H9 (cell line): ENCODE measurements at regions not wholly inside any gene's neighbourhood (a gene's known extent, or its start where the extent isn't known, plus 50 kb on each side); places are given as distances from the start of the nearest gene placed in this dataset.

Experiments used
- DNase-seq: peaks from one replicate; pipeline ENCODE4 v3.0.0-alpha.2; 2017
- H2AFZ ChIP-seq: one replicate; pipeline ENCODE4 v1.6.1; 2013; ENCODE audit warnings: mild to moderate bottlenecking, low read length, control low read depth, moderate library complexity
- H2AK5ac ChIP-seq: 2 replicates; pipeline ENCODE4 v1.6.1; 2013; ENCODE audit warnings: low read length, control low read depth, mixed read lengths; ENCODE audit not compliant: insufficient read length
- H2BK120ac ChIP-seq: one replicate; pipeline ENCODE4 v1.6.1; 2013; ENCODE audit warnings: low read depth, mild to moderate bottlenecking, low read length, control low read depth, inconsistent platforms; ENCODE audit not compliant: poor library complexity, severe bottlenecking
- H2BK12ac ChIP-seq: 2 replicates; pipeline ENCODE4 v1.6.1; 2013; ENCODE audit warnings: low read length, control low read depth, mixed read lengths, low read depth; ENCODE audit not compliant: insufficient read length
- H2BK15ac ChIP-seq: 2 replicates; pipeline ENCODE4 v1.6.1; 2013; ENCODE audit warnings: low read depth, low read length, control low read depth
- H2BK20ac ChIP-seq: one replicate; pipeline ENCODE4 v1.6.1; 2013; ENCODE audit warnings: low read depth, mild to moderate bottlenecking, low read length, control low read depth, inconsistent platforms; ENCODE audit not compliant: poor library complexity, severe bottlenecking
- H2BK5ac ChIP-seq: 2 replicates; pipeline ENCODE4 v1.6.1; 2013; ENCODE audit warnings: low read length, control low read depth, mixed read lengths; ENCODE audit not compliant: insufficient read length
- H3K14ac ChIP-seq: 2 replicates; pipeline ENCODE4 v1.6.1; 2013; ENCODE audit warnings: low read length, control low read depth; ENCODE audit not compliant: insufficient read depth
- H3K18ac ChIP-seq: 2 replicates; pipeline ENCODE4 v1.6.1; 2013; ENCODE audit warnings: low read depth, mild to moderate bottlenecking, mixed read lengths, low read length, control low read depth; ENCODE audit not compliant: insufficient read length
- H3K23ac ChIP-seq: 2 replicates; pipeline ENCODE4 v1.6.1; 2013; ENCODE audit warnings: low read length, control low read depth, mixed read lengths, low read depth; ENCODE audit not compliant: insufficient read length
- H3K23me2 ChIP-seq: 2 replicates; pipeline ENCODE4 v1.6.1; 2013; ENCODE audit warnings: low read depth, mild to moderate bottlenecking, mixed read lengths, low read length, control low read depth; ENCODE audit not compliant: insufficient read length, poor library complexity, severe bottlenecking
- H3K27ac ChIP-seq: 2 replicates; pipeline ENCODE4 v1.5.1; 2013; ENCODE audit warnings: low read length, control low read depth, mixed read lengths, low read depth; ENCODE audit not compliant: insufficient read length
- H3K27me3 ChIP-seq: 2 replicates; pipeline ENCODE4 v1.6.1; 2013; ENCODE audit warnings: low read length, control low read depth, inconsistent platforms; ENCODE audit not compliant: insufficient read depth
- H3K4ac ChIP-seq: 2 replicates; pipeline ENCODE4 v1.6.1; 2013; ENCODE audit warnings: low read depth, mild to moderate bottlenecking, control low read depth, inconsistent platforms, low read length, moderate library complexity
- H3K4me1 ChIP-seq: 2 replicates; pipeline ENCODE4 v1.6.1; 2013; ENCODE audit warnings: low read length, control low read depth, inconsistent platforms; ENCODE audit not compliant: insufficient read depth
- H3K4me2 ChIP-seq: 2 replicates; pipeline ENCODE4 v1.6.1; 2013; ENCODE audit warnings: low read length, control low read depth, mixed read lengths; ENCODE audit not compliant: insufficient read length, insufficient read depth
- H3K56ac ChIP-seq: 2 replicates; pipeline ENCODE4 v1.6.1; 2013; ENCODE audit warnings: low read depth, mild to moderate bottlenecking, mixed read lengths, low read length, control low read depth; ENCODE audit not compliant: insufficient read length
- H3K79me1 ChIP-seq: 2 replicates; pipeline ENCODE4 v1.6.1; 2013; ENCODE audit warnings: low read depth, mild to moderate bottlenecking, moderate library complexity, low read length, control low read depth, inconsistent platforms; ENCODE audit not compliant: insufficient read depth, poor library complexity, severe bottlenecking
- H3K79me2 ChIP-seq: 2 replicates; pipeline ENCODE4 v1.6.1; 2013; ENCODE audit warnings: low read length, control low read depth, inconsistent platforms; ENCODE audit not compliant: insufficient read depth
- H3K9ac ChIP-seq: 2 replicates; pipeline ENCODE4 v1.6.1; 2013; ENCODE audit warnings: low read length, control low read depth, mixed read lengths; ENCODE audit not compliant: insufficient read length; ENCODE audit errors: extremely low read depth
- H3K9me3 ChIP-seq: one replicate; pipeline ENCODE4 v1.6.1; 2013; ENCODE audit warnings: low read depth, low read length, inconsistent platforms; ENCODE audit not compliant: control insufficient read depth
- H3T11ph ChIP-seq: one replicate; pipeline ENCODE4 v1.6.1; 2013; ENCODE audit warnings: mild to moderate bottlenecking, low read length, control low read depth, inconsistent platforms
- H4K20me1 ChIP-seq: one replicate; pipeline ENCODE4 v1.6.1; 2013; ENCODE audit not compliant: control insufficient read depth, insufficient read length, insufficient read depth
- H4K5ac ChIP-seq: 2 replicates; pipeline ENCODE4 v1.6.1; 2013; ENCODE audit warnings: low read depth, mild to moderate bottlenecking, mixed read lengths, low read length, control low read depth; ENCODE audit not compliant: insufficient read length
- H4K8ac ChIP-seq: replicated peaks from 2 replicates; pipeline ENCODE4 v1.6.1; 2013; ENCODE audit warnings: low read length, control low read depth, mixed read lengths, low read depth; ENCODE audit not compliant: insufficient read length
- H4K91ac ChIP-seq: 2 replicates; pipeline ENCODE4 v1.6.1; 2013; ENCODE audit warnings: low read depth, mild to moderate bottlenecking, moderate library complexity, mixed read lengths, low read length, control low read depth; ENCODE audit not compliant: insufficient read length
- H3K27ac Mint-ChIP-seq, 3 experiments: 2 replicates in 2 of 3; 3 replicates in 1 of 3; pipeline ENCODE4 v1.8.0; 2020 to 2021; ENCODE audit warnings: mixed read lengths in 3 of 3, mild to moderate bottlenecking in 1 of 3, moderate library complexity in 1 of 3
- H3K27me3 Mint-ChIP-seq: 2 replicates; pipeline ENCODE4 v1.8.0; 2021; ENCODE audit warnings: low read depth, mild to moderate bottlenecking, moderate library complexity, mixed read lengths
- H3K36me3 Mint-ChIP-seq, 3 experiments: 2 replicates in 2 of 3; 3 replicates in 1 of 3; pipeline ENCODE4 v1.8.0; 2020 to 2021; ENCODE audit warnings: low read depth in 3 of 3, mixed read lengths in 3 of 3; ENCODE audit not compliant: insufficient read depth in 1 of 3
- H3K4me1 Mint-ChIP-seq, 2 experiments: 2 replicates each; pipeline ENCODE4 v1.8.0; 2020; ENCODE audit warnings: mixed read lengths in 2 of 2
- H3K4me3 Mint-ChIP-seq, 2 experiments: 2 replicates in 1 of 2; 3 replicates in 1 of 2; pipeline ENCODE4 v1.8.0; 2020 to 2021; ENCODE audit warnings: mild to moderate bottlenecking in 2 of 2, mixed read lengths in 2 of 2, moderate library complexity in 1 of 2
- H3K9me3 Mint-ChIP-seq, 2 experiments: 2 replicates in 1 of 2; 3 replicates in 1 of 2; pipeline ENCODE4 v1.8.0; 2020; ENCODE audit warnings: mild to moderate bottlenecking in 2 of 2, mixed read lengths in 2 of 2, moderate library complexity in 1 of 2
- WGBS: extraction: QIAGEN DNeasy Blood & Tissue Kit; methylation state at CpG from one replicate; pipeline ENCODE4 v1.1.7; 2013; ENCODE audit warnings: missing lambda C conversion rate, low lambda C conversion rate, mixed read lengths; ENCODE audit not compliant: insufficient read length; ENCODE audit errors: extremely low coverage; 5-methylcytosine and 5-hydroxymethylcytosine counted together
- TF ChIP-seq, protein P1 (sequence below): fragments of 200-600 bp; sonication (generic); conservative IDR thresholded peaks from 3 replicates; pipeline ENCODE4 v1.8.0; 2021; ENCODE audit warnings: antibody characterized with exemption, mild to moderate bottlenecking

- Histone ChIP-seq H3K9me3 (no peaks in the 10 kb centered on the region), H3K4me2 (no peak overlapping the region), H2BK20ac (no peak overlapping the region), H3K27ac (no peak overlapping the region), H4K20me1 (no peaks in the 10 kb centered on the region), H3T11ph (no peak overlapping the region), H4K91ac (no peak overlapping the region), H3K79me1 (no peaks in the 10 kb centered on the region), H3K23ac (no peak overlapping the region), H2AFZ (no peak overlapping the region), H4K8ac (no peak overlapping the region), H3K4me1 (no peaks in the 10 kb centered on the region), H2BK12ac (no peak overlapping the region), H2AK5ac (no peak overlapping the region), H3K4ac (no peak overlapping the region), H3K56ac (no peak overlapping the region), H3K18ac (no peak overlapping the region), H2BK120ac (no peak overlapping the region), H3K79me2 (no peaks in the 10 kb centered on the region), H3K14ac (no peak overlapping the region), H4K5ac (no peak overlapping the region), H3K9ac (no peak overlapping the region), H2BK5ac (no peak overlapping the region), H3K27me3 (no peaks in the 10 kb centered on the region), H3K23me2 (no peaks in the 10 kb centered on the region), H2BK15ac (no peak overlapping the region)
- H3K9me3 Mint-ChIP-seq: peaks cover 0 to 4% of the 10 kb centered on the region in 2 experiments; a peak in 3 of 5 replicates
- WGBS: no CpG with 5 or more reads among the region's 5 CpGs
- H3K36me3 Mint-ChIP-seq: no peaks in the 10 kb centered on the region
- H3K27ac Mint-ChIP-seq: no peak overlapping the region
- H3K4me1 Mint-ChIP-seq: no peaks in the 10 kb centered on the region
- DNase-seq: no peak
- H3K27me3 Mint-ChIP-seq: no peaks in the 10 kb centered on the region
- TF ChIP-seq, protein P1, sequence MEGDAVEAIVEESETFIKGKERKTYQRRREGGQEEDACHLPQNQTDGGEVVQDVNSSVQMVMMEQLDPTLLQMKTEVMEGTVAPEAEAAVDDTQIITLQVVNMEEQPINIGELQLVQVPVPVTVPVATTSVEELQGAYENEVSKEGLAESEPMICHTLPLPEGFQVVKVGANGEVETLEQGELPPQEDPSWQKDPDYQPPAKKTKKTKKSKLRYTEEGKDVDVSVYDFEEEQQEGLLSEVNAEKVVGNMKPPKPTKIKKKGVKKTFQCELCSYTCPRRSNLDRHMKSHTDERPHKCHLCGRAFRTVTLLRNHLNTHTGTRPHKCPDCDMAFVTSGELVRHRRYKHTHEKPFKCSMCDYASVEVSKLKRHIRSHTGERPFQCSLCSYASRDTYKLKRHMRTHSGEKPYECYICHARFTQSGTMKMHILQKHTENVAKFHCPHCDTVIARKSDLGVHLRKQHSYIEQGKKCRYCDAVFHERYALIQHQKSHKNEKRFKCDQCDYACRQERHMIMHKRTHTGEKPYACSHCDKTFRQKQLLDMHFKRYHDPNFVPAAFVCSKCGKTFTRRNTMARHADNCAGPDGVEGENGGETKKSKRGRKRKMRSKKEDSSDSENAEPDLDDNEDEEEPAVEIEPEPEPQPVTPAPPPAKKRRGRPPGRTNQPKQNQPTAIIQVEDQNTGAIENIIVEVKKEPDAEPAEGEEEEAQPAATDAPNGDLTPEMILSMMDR: no peak
- no peak overlapping the region for H3K4me3 Mint-ChIP-seq
Measured at GRCh38 chr13:84553227-84553626, 671.0 kb upstream of the SLITRK1 start.
